ENCODE measurements at regions not wholly inside any gene's neighbourhood (a gene's known extent, or its start where the extent isn't known, plus 50 kb on each side); places are given as distances from the start of the nearest gene placed in this dataset.

DNA sequence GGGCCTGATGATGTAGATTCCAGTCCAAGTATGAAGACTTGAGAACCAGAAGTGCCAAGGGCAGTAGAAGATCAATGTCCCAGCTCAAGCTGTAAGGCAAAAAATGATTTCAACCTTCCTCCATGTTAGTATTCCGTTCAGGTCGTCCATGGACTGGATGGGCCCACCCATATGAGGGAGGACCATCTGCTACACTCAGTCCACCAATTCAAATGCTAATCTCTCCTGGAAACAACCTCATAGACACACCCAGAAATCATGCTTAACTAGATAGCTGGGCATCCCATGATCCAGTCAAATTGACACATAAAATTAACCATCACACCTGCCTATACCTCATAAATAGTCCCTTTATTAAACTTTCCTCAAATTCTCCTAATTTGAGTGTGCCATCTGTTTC is 73.3 kb upstream of the NFASC start:
- TF ChIP-seq, protein P1, sequence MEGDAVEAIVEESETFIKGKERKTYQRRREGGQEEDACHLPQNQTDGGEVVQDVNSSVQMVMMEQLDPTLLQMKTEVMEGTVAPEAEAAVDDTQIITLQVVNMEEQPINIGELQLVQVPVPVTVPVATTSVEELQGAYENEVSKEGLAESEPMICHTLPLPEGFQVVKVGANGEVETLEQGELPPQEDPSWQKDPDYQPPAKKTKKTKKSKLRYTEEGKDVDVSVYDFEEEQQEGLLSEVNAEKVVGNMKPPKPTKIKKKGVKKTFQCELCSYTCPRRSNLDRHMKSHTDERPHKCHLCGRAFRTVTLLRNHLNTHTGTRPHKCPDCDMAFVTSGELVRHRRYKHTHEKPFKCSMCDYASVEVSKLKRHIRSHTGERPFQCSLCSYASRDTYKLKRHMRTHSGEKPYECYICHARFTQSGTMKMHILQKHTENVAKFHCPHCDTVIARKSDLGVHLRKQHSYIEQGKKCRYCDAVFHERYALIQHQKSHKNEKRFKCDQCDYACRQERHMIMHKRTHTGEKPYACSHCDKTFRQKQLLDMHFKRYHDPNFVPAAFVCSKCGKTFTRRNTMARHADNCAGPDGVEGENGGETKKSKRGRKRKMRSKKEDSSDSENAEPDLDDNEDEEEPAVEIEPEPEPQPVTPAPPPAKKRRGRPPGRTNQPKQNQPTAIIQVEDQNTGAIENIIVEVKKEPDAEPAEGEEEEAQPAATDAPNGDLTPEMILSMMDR (optimal IDR thresholded peaks at IDR 0.05 in 1 of 3, IDR thresholded peaks at IDR 0.05 in 1 of 3, conservative IDR thresholded peaks at IDR 0.05 in 1 of 3; ENCODE audit: extremely low read depth in 1 of 3, insufficient read depth in 2 of 3, low read length in 3 of 3) = no peak
- TF ChIP-seq EZH2 (IDR thresholded peaks at IDR 0.05; ENCODE audit: low read length) = no peak

Data from keratinocyte (primary cell).